Lower leg skin (tissue), 3 donors: ENCODE measurements at regions not wholly inside any gene's neighbourhood (a gene's known extent, or its start where the extent isn't known, plus 50 kb on each side); places are given as distances from the start of the nearest gene placed in this dataset.

Experiments used
- POLR2A ChIP-seq, 2 donors: fragments of 450-650 bp; IDR thresholded peaks; one replicate each; pipeline ENCODE4 v1.6.1; 2016 to 2017; ENCODE audit warnings: antibody characterized with exemption in 2 of 2, mild to moderate bottlenecking in 1 of 2, moderate library complexity in 1 of 2
- TF ChIP-seq, protein P1 (sequence below), 3 donors: fragments of 450-650 bp; IDR thresholded peaks; one replicate each; pipeline ENCODE4 v1.5.1; 2016; ENCODE audit warnings: antibody characterized with exemption in 3 of 3, mild to moderate bottlenecking in 3 of 3, moderate library complexity in 2 of 3

DNA sequence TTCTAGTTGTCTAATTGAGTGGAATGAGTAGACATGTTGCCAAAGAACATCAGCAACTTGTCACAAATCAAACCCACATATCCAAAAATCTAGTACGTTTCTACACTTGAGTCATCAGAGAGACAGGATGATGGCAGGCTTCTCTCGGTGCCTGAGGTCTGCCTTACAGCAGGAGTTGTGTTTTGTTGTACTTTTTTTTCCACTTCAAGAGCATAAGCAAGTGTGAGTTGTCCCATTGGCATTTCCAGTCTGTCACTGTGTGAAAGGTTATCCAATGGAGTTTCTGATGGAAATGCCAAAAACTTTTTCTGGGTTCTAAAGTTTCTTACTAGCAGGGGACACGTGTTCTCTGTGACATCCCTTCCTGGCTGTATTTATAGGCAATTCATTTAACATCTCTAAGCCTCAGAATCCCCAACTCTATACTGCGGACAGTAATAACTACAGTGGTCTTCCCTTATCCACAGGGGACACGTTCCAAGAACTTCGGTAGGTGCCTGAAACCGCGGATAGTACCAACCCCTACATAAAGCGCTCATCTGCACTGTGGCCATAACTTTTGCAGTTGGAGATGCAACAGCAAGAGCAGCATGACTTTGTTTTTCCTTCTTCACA, 246.5 kb downstream of the SYK start:
- TF ChIP-seq, protein P1, sequence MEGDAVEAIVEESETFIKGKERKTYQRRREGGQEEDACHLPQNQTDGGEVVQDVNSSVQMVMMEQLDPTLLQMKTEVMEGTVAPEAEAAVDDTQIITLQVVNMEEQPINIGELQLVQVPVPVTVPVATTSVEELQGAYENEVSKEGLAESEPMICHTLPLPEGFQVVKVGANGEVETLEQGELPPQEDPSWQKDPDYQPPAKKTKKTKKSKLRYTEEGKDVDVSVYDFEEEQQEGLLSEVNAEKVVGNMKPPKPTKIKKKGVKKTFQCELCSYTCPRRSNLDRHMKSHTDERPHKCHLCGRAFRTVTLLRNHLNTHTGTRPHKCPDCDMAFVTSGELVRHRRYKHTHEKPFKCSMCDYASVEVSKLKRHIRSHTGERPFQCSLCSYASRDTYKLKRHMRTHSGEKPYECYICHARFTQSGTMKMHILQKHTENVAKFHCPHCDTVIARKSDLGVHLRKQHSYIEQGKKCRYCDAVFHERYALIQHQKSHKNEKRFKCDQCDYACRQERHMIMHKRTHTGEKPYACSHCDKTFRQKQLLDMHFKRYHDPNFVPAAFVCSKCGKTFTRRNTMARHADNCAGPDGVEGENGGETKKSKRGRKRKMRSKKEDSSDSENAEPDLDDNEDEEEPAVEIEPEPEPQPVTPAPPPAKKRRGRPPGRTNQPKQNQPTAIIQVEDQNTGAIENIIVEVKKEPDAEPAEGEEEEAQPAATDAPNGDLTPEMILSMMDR (IDR thresholded peaks at IDR 0.05) = no peak
- no peak for TF ChIP-seq POLR2A (IDR thresholded peaks at IDR 0.05)
